Ureter (tissue), 1 donor: ENCODE measurements at regions not wholly inside any gene's neighbourhood (a gene's known extent, or its start where the extent isn't known, plus 50 kb on each side); places are given as distances from the start of the nearest gene placed in this dataset.
"Not testable (repeated sequence)": the region's sequence is repeated elsewhere in the genome, so short reads cannot be mapped to it uniquely, and the experiment has no call there.

ENCODE experiments used
- DNase-seq: peaks from one replicate; pipeline ENCODE4 v3.0.0-alpha.2; 2020; ENCODE audit warnings: low spot score
- donor health status: DM: yes; HTN: yes; CAD: no.

DNA sequence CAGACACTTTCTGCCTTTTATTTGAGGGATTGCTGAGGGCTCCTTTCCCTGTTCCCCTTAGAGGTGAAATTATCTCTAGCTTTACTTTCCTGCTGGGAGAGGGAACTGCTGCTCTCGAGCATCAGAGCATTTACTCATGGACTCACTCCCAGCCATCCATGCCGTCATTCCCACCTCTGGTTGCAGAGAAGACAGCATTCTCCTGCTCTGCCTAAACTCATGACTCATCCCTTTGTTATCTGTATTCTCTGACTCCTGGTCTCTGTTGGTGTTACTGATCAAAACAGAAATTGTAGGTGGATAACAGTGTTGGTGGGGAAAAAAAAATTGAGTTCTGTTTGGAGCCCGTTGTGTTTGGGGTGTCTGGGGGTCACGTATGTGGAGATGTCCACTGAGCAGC lies 159.3 kb downstream of the TTC8 start:
- no peak for DNase-seq

DNA sequence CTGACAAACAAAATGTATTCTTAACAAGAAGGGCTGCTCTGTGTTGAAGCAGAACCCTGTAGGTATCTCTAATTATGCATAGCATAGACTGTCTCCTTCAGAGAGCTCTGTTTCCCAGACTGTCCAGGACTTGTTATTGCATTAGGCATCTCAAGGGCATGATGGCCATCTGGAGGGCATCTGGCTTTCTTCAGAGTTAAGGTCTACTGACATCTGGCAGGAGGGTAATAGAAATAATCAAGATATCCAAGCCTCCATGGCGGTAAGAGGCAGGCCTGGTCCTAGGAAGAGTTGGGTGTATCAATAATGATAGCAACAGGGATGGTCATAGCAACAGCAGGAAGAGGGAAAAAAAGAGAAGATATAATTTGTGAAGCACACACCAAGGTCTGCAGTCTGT lies 161.2 kb downstream of the TTC8 start:
- DNase-seq: no peak

DNA sequence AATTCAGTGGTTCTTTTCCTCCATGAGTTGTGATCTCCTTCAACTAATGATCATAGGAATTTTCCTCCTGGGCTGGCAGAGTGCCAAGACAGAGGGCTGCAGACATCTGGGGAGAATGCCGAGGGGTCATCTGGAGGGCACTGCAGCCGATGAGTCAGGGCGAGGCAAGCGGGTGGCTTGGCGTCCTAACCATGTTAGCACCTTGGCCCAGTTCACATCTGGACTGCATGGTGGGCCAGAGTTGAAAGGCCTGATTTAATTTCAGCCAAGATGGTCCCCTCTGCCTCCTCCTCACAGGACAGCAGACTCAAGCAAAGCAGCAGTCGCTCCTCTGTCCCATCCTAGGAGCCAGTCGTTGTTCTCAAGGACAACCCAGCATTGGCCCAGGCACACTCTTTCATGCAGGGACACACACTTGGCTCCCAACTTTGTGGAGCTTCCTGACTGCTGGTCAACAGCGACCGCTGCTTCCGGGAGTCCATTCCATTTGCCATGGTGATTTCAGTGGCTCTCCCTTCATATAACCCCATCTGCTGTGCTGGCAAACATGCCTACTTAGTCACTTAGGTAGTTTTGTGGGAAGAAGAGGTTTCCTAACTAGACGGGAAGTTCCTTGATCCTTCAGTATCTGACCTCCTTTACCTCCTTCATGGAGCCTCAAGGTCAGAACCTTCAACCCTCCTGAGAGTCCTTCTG lies 161.8 kb downstream of the TTC8 start:
- no peak for DNase-seq

DNA sequence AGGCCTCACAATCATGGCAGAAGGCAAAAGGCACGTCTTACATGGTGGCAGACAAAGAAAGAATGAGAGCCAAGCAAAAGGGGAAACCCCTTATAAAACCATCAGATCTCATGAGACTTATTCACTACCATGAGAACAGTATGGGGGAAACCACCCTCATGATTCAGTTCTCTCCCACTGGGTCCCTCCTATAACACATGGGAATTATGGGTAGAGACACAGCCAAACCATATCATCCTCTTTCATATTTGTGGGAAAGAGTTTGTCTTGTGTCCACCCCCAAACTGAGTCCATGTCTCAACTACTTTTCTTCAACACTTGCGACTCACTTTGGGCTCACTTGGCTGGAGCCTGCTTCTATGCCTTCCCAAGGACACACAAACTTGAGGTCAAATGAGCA lies 162.5 kb downstream of the TTC8 start:
- not testable (repeated sequence) for DNase-seq

DNA sequence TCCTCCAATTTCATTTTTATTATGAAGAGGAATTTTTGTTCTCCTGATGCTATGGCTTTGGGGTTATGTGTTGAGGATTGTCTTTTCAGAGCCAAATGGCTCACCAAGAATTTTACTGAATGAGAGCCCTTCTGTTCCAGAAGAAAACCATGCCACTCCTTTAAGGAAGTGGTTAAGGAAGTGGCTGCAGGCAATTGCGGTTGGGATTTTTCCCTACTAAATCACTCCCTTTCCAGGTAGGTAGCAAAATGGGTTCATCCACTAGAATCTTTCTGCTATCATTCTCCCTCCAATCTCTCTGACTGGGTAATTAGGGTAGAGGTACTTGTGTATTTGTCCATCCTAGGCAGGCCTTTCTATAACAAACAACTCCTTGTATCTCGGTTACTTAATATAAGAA lies 163.1 kb downstream of the TTC8 start:
- DNase-seq: no peak

DNA sequence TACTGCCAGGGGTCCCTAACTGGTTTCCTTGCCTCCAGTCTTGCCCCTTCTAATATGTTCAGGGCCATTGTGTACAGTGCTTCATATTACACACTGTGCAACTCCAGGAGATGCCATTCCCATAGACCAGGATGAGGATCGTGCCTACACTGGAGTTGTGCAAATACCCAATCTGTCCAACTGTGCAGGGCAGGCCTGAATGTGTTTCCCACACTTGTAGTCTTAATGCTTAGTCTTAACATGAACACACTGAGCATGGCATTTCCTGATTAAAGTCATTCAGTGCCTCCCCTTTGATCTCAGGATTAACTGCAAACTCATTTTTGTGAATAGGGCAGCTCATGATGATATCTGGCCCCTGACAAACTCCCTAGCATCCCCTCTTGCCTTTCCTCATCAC lies 165.5 kb downstream of the TTC8 start:
- DNase-seq: no peak

DNA sequence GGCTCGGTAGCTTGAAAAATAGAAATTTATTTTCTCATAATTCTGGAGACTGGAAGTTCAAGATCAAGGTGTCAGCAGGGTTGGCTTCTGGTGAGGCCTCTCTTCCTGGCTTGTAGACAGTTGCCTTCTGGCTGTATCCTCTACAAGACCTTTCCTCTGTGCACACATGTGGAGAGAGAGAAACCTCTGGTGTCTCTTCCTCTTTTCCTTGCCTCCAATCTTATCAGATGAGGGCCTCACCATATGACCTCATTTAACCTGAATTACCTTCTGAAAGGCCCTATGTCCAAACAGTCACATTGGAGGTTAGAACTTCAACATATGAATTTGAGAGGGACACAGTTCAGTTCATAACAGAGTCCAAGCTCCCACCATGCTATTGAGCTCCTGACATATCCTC lies 166.4 kb downstream of the TTC8 start:
- DNase-seq: no peak

DNA sequence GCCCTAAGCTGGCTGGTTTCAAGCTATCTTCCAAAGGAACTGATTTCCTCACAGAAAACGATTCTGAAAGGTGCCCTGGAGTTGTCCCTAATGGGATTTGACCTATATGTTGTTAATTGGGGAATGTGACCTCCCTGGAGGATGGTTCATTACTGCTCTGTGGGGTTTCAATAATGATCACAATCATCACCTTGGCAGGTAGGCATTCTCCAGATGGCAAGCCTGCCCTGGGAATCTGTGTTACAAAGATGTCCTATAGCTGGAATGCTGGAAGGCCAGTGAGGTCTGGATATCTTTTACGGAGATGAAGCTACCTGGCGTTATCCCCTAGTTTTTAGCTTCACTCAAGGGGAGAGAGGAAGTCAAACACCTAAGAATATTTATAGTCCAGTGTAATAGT lies 167.6 kb downstream of the TTC8 start:
- DNase-seq: no peak

DNA sequence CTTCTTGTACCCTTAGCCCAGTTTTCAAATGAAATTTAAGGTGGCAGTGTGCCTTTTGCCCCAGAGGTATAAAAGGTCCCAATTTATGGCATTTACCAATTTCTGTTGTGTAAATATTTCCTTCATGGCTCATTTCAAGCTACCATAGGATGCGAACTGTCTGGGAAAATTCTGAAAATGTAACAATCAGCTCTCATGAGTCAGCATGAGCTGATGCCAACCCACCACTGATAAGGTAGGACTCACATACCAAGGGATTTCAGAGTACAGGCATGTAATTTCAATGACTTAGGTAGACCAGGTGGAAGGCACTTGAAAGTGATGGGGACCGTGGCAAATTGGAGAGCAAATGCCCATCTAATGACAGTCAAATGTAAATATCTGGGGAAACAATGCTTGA lies 169.5 kb downstream of the TTC8 start:
- DNase-seq: no peak

DNA sequence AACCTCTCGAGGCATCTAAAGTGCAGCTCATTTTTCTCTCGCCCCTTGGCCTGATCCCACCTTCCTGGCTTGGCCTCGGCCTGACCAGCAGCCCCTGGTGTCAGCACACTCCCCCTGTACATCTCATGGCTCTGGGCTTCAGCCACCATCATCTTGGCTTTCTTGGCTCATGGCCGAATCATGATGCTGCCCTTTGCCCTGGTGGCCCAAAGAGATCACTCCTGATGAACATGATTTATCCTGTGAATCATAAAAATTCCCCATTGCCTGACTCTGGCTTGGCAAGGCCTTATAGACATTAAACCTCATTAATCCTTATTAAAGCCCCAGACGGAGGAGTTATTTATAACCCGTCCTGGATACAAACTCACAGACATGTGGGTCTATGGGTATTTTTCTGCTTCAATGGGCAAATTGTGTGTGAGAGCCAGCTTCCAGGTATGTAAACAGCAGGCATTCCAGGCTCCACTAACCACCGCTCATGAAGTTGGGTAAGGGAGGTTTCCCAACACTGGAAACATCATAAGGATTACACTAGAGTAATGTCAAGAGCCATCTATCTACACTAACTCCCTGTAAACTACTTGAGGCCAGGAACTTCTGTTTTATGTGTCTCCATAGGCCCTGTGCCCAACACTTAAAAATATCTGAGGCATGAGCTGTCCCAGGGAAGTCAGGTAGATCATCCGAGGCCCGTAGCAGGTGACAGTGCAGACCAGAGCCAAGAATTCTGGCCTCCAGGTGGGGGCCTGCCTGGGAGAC lies 171.2 kb downstream of the TTC8 start:
- DNase-seq: no peak

DNA sequence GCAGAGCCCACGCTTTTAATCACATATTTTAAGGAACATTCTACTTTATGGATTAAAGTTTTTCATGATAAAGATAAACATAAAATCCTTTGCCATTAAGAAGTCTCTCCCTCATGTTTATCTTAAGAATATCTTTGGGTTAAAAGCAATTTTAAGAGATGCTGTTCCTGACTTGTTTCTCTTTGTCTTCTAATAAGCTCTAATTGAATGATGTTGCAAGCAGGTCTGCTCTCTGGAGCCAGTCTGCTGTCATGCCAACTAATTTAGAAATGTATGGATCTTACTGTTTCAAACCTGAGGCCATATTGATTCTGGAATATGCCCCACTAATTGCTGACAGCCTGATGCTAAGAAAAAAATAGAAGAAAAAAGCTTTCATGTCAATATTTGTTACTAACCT lies 173.6 kb downstream of the TTC8 start:
- no peak for DNase-seq

DNA sequence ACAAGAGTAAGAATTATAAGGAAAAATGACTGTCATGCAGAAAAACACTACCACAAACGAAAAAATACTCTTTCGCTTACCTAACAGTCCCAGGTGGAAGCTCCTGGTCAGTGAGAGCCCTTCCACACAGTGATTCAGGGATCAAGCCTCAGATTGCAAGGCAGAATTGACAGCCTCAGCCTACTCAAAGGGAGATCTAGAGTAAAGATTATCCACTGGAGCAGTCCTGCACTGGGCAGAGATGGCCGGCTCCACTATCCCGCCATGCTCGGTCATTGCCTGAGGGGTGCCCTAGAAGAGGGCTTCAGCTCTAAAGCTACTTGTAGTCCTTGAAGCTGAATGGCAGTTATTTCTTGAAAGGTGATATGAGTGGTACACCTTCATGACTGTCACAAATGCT lies 174.7 kb downstream of the TTC8 start:
- DNase-seq: no peak

DNA sequence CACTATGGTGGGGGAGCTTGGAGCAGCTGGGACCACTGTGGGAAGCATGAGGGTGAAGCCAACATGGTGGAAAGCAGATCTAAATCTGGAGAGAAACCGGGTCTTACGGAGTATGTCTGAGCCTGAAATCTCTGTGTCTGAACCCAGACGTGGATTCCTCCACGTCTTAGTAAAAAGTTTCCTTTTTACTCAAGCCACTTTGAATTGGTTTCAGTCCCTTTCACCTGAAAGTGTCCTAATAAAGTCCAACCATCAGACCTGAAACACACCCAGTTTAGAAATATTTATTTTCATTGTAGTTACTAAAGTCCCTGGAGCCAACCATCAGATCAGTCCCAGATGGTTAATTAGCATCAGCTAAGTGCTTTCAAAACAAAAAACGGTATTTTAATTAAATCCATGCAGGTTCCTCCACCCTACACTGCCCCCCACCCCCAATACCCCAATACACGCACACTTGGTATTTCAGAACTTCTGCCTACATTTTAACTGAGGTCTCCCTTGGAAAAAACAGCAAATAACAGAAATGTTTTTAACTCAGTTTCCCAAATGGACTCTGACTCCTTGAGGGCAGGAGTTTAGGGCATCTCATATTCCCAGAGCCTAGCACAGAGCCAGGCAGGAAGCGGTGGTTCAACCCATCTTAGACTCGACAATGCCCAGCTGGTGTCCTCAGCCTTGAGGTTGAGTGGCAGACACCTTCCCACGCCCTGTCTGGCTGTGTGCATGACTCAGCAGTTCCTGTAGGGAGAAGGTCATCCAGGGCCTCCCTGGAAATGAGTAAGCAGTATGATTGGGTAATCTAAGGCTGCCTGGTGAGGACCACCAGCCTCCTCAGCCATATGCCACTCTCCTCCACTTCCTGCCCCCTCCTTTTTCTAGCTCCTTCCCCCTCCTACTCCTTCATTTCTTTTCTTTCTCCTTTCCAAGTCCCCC lies 175.8 kb downstream of the TTC8 start:
- DNase-seq: no peak

DNA sequence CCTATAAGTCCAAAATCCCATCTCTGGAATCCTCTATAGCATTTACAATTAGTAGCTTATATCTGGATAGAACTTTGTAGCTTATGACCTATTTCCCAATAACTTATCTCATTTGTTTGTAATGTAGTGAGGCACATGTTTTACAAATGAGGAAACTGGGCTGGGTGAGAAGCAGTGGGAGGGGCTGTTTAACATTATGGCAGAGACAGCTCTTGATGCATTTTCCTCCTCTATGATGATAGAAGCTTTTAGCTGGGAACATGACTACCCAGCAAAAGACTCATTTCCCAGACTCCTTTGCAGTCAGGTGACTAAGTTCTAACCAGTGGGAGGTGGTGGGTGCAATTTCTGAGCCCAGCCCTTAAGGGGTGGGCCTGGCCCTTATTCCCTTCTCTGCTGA lies 179.7 kb downstream of the TTC8 start:
- no peak for DNase-seq

DNA sequence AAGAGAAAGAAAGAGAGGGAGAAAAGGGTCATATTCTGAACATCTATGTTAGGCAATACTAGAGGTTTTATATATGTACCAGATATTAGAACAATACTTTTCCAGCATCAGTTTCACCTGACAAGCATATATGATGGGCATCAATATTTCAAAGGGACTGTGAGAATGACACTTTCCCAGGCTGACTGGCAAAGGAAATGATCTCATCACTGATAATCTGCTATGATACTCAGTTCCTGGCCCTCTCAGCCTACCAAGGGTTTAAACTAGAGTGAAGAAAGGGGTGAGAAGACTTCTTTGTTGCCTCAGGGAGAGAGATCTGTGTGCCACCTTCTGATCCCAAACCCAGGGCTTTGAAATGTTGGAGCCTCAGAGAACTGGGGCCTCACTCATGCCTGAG lies 183.5 kb downstream of the TTC8 start:
- no peak for DNase-seq

DNA sequence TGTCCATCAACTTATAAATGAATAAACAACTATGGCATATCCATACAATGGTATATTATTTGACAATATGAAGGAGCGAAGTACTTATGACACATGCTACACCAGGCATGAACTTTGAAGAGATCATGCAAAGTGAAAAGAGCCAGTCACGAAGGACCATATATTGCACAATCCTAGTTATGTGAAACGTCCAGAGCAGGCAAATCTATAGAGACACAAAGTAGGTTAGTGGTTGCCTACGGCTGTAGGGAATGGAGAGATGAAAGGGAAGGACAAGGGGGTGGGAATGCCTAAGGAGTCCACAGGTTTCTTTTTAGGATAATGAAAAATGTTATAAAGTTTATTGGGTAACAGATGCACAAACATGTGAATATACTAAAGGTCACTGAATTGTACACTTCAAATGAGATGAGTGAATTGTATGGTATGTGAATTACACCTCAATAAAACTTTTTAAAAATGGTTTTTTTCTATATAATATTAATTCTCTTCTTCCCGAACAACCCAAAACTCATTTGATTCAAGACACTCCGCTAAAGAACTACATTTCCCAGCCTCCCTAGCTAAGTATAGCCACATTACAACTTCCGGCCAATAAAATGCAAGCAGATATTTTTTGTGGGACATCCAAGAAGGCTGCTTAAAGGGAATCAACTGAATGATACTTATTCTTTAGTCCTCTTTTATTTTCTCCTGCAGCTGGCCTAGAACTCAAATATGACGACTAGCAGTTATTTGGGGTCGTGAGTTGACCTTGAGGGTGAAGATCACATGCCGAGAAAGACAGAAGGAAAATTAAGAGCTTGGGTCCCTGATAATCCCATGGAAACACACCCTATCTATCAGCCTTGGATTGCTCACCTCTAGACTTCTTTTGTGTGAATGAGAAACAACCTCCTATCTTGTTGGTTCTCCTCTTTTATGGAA lies 187.2 kb downstream of the TTC8 start:
- no peak for DNase-seq

DNA sequence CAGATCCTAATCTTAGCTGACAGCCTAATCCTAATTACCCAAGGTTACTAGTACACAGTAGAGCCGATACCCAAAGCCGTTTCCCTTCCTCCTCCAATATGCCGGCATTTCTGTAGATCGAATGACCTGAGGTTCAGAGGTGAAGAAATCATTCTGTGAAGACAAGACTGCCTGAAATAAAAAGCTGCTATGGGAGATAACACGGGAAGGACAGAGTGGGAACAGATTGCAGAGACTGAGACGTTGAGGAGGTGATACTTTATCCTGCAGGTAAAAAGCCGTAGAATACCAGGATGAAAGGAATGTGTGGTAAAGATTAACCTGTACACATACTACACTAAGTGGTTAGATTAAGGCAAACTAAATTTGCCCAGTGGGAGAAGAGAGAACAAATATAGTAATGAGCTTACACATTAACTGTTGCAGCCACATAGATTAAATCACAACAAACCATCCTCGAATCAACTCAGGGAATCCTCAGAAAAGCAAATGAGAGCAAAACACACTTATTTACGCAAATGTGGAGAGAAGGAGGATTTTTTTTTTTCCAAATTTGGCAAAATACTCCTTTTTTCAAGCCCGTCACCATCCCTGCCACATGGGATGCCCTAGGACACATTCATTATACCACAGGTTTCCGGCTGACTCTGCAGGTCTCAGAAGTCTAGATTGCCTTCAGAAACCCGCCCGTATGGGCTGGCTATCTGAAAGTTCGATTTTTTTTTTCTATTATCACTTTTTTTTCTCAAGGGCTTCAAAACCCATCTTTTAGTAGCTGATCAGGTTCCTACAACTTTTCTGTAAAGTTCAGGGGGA lies 188.0 kb downstream of the TTC8 start:
- DNase-seq: no peak

DNA sequence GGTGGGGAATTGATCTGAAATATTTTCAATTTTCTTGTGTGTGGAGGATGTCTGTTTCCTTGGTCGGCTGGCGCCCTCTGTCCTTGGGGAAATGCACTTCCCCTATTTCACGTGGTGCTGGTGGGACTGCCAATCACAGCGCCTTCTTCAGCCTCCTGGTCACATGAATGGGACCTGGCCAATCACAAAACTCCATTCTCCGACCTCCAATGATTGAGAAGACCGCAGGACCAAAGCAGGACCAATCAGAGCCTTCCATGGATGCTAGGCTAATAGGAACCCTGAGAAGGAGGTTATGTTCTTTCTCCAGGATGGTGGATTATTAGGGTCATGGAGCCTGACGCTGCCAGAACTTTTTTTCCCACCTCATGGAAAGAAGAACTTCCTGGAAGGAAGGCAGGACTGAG lies 188.7 kb downstream of the TTC8 start:
- no peak for DNase-seq

DNA sequence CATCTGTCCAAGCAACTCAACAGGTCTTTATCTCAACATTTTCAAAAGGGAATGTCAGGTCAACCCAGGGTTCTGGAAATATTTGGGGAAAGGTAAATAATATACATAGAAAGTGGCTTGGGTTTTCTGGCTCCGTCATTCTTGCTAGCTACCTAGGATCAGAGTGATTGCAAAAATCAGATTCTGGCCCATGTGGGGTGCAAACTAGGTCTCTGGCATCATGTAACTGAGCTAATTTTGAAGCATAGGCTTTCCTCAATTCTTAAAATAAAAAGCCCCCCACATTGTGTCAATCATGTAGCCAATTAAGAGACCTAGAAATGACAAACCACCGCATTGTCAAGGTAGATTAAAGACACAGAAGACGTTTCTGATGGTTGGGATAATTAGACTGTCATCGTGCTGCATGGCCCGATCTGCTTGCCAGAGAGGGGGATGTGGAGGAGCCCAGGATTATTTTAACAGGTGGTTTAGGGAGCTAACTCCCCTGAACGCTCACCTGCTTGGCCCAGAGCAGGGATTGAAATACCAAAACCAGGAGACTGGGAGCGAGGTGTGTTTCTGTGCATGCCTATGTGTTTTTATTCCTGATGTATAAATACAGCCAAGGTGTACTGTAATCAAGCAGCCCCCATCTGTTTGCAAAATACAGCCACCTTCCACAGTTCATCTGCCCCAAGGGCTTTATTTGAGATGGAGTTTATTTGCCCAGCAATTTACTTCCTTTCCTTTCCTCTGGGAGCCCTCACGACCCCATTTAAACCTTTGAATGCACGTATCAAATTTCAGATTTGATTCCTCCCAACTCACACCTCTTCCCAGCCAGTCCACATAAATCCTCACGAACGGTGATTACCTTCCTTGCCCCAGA lies 189.5 kb downstream of the TTC8 start:
- DNase-seq: no peak

DNA sequence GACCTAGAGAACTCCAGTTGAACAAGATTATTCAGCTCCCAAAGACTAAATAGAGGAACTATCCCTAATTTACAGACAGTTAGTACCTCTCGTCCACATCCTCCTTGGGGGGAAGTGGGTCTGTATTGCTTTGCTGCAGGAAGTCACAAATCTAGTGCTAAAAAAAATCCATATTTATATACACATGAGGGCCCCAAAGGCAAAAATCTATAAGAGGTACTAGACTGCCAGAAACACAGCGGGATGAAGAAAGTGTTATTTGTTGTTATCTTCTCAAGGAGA lies 190.1 kb downstream of the TTC8 start:
- no peak for DNase-seq
